HL-60 (cell line): ENCODE measurements at regions not wholly inside any gene's neighbourhood (a gene's known extent, or its start where the extent isn't known, plus 50 kb on each side); places are given as distances from the start of the nearest gene placed in this dataset.

Source experiments
- CTCF ChIP-seq: IDR thresholded peaks from one replicate; pipeline ENCODE4 v1.5.1; 2011; ENCODE audit warnings: low read length, control low read depth, inconsistent platforms; ENCODE audit not compliant: insufficient read depth
- GABPA ChIP-seq: IDR thresholded peaks from 2 replicates; pipeline ENCODE4 v1.6.1; 2012; ENCODE audit warnings: low read depth
- POLR2AphosphoS5 ChIP-seq: IDR thresholded peaks from 2 replicates; pipeline ENCODE4 v1.6.1; 2012; ENCODE audit warnings: low read depth
- REST ChIP-seq: IDR thresholded peaks from 2 replicates; pipeline ENCODE4 v1.6.1; 2012; ENCODE audit warnings: low read depth; ENCODE audit not compliant: insufficient replicate concordance

- TF ChIP-seq CTCF = no peak
- no peak for TF ChIP-seq POLR2AphosphoS5
- TF ChIP-seq GABPA = no peak
- TF ChIP-seq REST = no peak
These were observed 101.6 kb downstream of the ZIC4 start for GRCh38 chr3:147304756-147305155.
